Mammary epithelial cell (primary cell): ENCODE measurements at regions not wholly inside any gene's neighbourhood (a gene's known extent, or its start where the extent isn't known, plus 50 kb on each side); places are given as distances from the start of the nearest gene placed in this dataset.

Experiments
- CTCF ChIP-seq, 2 donors: IDR thresholded peaks in 1 of 2; conservative IDR thresholded peaks in 1 of 2; 2 replicates each; pipeline ENCODE4 v1.5.1; 2011 to 2012; ENCODE audit warnings: inconsistent platforms in 2 of 2, low read length in 2 of 2, mild to moderate bottlenecking in 2 of 2, control low read depth in 1 of 2, low read depth in 1 of 2; ENCODE audit not compliant: insufficient read depth in 1 of 2; ENCODE audit errors: extremely low read depth in 1 of 2
- EZH2 ChIP-seq: IDR thresholded peaks from 2 replicates; pipeline ENCODE4 v1.6.1; 2012; ENCODE audit warnings: low read length, inconsistent platforms, borderline replicate concordance

- TF ChIP-seq CTCF (conservative IDR thresholded peaks at IDR 0.05 in 1 of 2, IDR thresholded peaks at IDR 0.05 in 1 of 2; ENCODE audit: extremely low read depth in 1 of 2, insufficient read depth in 1 of 2, low read depth in 1 of 2, low read length in 2 of 2) (no peak), EZH2 (no peak)
Observed at GRCh38 chr15:54962637-54963036, 234.1 kb downstream of the RSL24D1 start.
